NCI-H2029 treated with DMSO at 0.1 percent for 48 hours (cell line): ENCODE measurements at regions not wholly inside any gene's neighbourhood (a gene's known extent, or its start where the extent isn't known, plus 50 kb on each side); places are given as distances from the start of the nearest gene placed in this dataset.

ENCODE experiments used
- DNase-seq: peaks from one replicate; lab custom pipeline; 2025; lab: John Stamatoyannopoulos, UW

- DNase-seq: no peak
Observed at GRCh38 chr3:165339753-165340152, 143.6 kb upstream of the SLITRK3 start.

- DNase-seq: no peak
Observed at GRCh38 chr3:165336786-165337185, 140.6 kb upstream of the SLITRK3 start.
